ENCODE measurements at regions not wholly inside any gene's neighbourhood (a gene's known extent, or its start where the extent isn't known, plus 50 kb on each side); places are given as distances from the start of the nearest gene placed in this dataset.

- ChIA-PET POLR2A (no interaction called here), SMC1A (ENCODE audit: uncharacterized antibody, unreplicated experiment) (no interaction called here), CTCF (no interaction called here), RAD21 (ENCODE audit: unreplicated experiment) (no interaction called here)
- H3K9me3 ChIP-seq (replicated peaks; ENCODE audit: control insufficient read depth, insufficient read depth, low read length): no peaks in the 10 kb centered on the region; the same call in 2 of the 3 replicates
- no peak overlapping the region for H3K27ac ChIP-seq (ENCODE audit: control insufficient read depth, insufficient read depth)
- no peaks in the 10 kb centered on the region for H3K27me3 ChIP-seq (replicated peaks in 1 of 2; ENCODE audit: control insufficient read depth in 2 of 2, insufficient read depth in 2 of 2, low read length in 1 of 2)
- no TSS peak for BruUV-seq (replicated peaks)
- no peaks in the 10 kb centered on the region for H3K79me2 ChIP-seq (ENCODE audit: control insufficient read depth, insufficient read depth, low read length)
- TF ChIP-seq SREBF1 (IDR thresholded peaks at IDR 0.05; ENCODE audit: low read length): no peak
- TF ChIP-seq SKIL (IDR thresholded peaks at IDR 0.05; ENCODE audit: low read depth, poor library complexity, severe bottlenecking): no peak
- no peak for TF ChIP-seq DPF2 (IDR thresholded peaks at IDR 0.05)
- no peak for TF ChIP-seq POLR2AphosphoS2 (IDR thresholded peaks at IDR 0.05; ENCODE audit: low read depth, low read length)
- no peak for TF ChIP-seq PAX8 (IDR thresholded peaks at IDR 0.05)
- no peak for TF ChIP-seq HDGF (IDR thresholded peaks at IDR 0.05)
- no peak for TF ChIP-seq NFIC (IDR thresholded peaks at IDR 0.05; ENCODE audit: low read depth, low read length)
- TF ChIP-seq HSF1 (IDR thresholded peaks at IDR 0.05; ENCODE audit: low read depth, low read length): no peak
- no peak for TF ChIP-seq TAF1 (IDR thresholded peaks at IDR 0.05; ENCODE audit: borderline replicate concordance, low read depth, low read length)
- no peak for TF ChIP-seq TBL1XR1 (IDR thresholded peaks at IDR 0.05; ENCODE audit: low read depth, low read length)
- in situ Hi-C loops (cut with MboI): no loop called here
- no peak for DNase-seq (ENCODE audit: low read depth, low spot score)
- no peak overlapping the region for H3K4me2 ChIP-seq (ENCODE audit: control insufficient read depth, insufficient read depth)
- no peak overlapping the region for H3K9ac ChIP-seq (ENCODE audit: control insufficient read depth, insufficient read depth, low read length)
- H2AFZ ChIP-seq (ENCODE audit: control insufficient read depth, low read depth, low read length): no peak overlapping the region
- WGBS (ENCODE audit: insufficient coverage, insufficient replicate concordance, low lambda C conversion rate, missing lambda C conversion rate): 49% methylated on average over 2 of the region's 2 CpGs
- H3K4me3 ChIP-seq: no peak overlapping the region
- ATAC-seq: no peak
- H4K20me1 ChIP-seq (ENCODE audit: control insufficient read depth, insufficient read depth): no peaks in the 10 kb centered on the region
- intact Hi-C loops (cut with micrococcal nuclease; ENCODE audit: unreplicated experiment): no loop called here
- no peaks in the 10 kb centered on the region for H3K4me1 ChIP-seq (ENCODE audit: control insufficient read depth, insufficient read depth, low read length)
- no peaks in the 10 kb centered on the region for H3K36me3 ChIP-seq (ENCODE audit: control insufficient read depth in 2 of 2, insufficient read depth in 2 of 2, low read length in 1 of 2)
- FAIRE-seq: no peak
These were observed 558.9 kb downstream of the PTPRC start for GRCh38 chr1:199197695-199198094.
